ENCODE measurements at regions not wholly inside any gene's neighbourhood (a gene's known extent, or its start where the extent isn't known, plus 50 kb on each side); places are given as distances from the start of the nearest gene placed in this dataset.

DNA sequence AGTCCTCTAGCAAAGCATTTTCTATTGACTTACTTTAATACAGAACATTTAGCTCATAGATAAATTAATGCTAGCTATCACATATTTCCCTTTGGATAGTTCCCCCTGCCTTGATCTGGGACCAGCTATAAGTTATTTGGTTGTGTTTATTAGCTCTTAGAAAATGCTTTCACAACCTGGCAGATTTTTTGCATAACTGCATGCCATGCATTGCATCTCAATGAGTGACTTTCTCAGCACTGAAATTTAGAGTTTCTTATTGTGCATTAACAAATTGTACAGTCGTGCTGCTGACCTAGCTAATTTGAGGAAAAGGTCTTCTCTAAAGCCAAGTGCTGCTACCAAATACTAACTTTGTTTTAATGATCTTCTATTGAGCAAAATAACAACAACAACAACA, 164.8 kb downstream of the PLPPR5 start:
- Histone ChIP-seq H3K27ac (no peak overlapping the region), H3K36me3 (no peaks in the 10 kb centered on the region), H3K4me1 (no peaks in the 10 kb centered on the region), H3K9me3 (no peaks in the 10 kb centered on the region), H3K27me3 (no peaks in the 10 kb centered on the region), H3K4me3 (no peak overlapping the region)
- DNase-seq (ENCODE audit: low spot score in 2 of 2), result no peak
- TF ChIP-seq POLR2A (IDR thresholded peaks at IDR 0.05) (no peak), POLR2AphosphoS5 (IDR thresholded peaks at IDR 0.05) (no peak)
- TF ChIP-seq, protein P1, sequence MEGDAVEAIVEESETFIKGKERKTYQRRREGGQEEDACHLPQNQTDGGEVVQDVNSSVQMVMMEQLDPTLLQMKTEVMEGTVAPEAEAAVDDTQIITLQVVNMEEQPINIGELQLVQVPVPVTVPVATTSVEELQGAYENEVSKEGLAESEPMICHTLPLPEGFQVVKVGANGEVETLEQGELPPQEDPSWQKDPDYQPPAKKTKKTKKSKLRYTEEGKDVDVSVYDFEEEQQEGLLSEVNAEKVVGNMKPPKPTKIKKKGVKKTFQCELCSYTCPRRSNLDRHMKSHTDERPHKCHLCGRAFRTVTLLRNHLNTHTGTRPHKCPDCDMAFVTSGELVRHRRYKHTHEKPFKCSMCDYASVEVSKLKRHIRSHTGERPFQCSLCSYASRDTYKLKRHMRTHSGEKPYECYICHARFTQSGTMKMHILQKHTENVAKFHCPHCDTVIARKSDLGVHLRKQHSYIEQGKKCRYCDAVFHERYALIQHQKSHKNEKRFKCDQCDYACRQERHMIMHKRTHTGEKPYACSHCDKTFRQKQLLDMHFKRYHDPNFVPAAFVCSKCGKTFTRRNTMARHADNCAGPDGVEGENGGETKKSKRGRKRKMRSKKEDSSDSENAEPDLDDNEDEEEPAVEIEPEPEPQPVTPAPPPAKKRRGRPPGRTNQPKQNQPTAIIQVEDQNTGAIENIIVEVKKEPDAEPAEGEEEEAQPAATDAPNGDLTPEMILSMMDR (IDR thresholded peaks at IDR 0.05), result no peak
- intact Hi-C loops (cut with DNase I; ENCODE audit: low total_unique reads), result loop anchor here (10.0 kb wide), 1 partner anchor 1185 kb away; no protein-coding TSS in a partner anchor

Data from breast epithelium (tissue), 4 donors.